22Rv1 (cell line): ENCODE measurements at regions not wholly inside any gene's neighbourhood (a gene's known extent, or its start where the extent isn't known, plus 50 kb on each side); places are given as distances from the start of the nearest gene placed in this dataset.
"Not testable (repeated sequence)": the region's sequence is repeated elsewhere in the genome, so short reads cannot be mapped to it uniquely, and the experiment has no call there.

Source experiments
- H3K27ac ChIP-seq: fragments of 450-650 bp; 2 replicates; pipeline ENCODE4 v1.5.1; 2017
- ZFX ChIP-seq: fragments of 450-650 bp; IDR thresholded peaks from 2 replicates; pipeline ENCODE4 v1.6.1; 2017; ENCODE audit warnings: antibody characterized with exemption, borderline replicate concordance

- not testable (repeated sequence) for H3K27ac ChIP-seq
Measured at GRCh38 chr15:44817797-44818196, 81.5 kb downstream of the TRIM69 start.

DNA sequence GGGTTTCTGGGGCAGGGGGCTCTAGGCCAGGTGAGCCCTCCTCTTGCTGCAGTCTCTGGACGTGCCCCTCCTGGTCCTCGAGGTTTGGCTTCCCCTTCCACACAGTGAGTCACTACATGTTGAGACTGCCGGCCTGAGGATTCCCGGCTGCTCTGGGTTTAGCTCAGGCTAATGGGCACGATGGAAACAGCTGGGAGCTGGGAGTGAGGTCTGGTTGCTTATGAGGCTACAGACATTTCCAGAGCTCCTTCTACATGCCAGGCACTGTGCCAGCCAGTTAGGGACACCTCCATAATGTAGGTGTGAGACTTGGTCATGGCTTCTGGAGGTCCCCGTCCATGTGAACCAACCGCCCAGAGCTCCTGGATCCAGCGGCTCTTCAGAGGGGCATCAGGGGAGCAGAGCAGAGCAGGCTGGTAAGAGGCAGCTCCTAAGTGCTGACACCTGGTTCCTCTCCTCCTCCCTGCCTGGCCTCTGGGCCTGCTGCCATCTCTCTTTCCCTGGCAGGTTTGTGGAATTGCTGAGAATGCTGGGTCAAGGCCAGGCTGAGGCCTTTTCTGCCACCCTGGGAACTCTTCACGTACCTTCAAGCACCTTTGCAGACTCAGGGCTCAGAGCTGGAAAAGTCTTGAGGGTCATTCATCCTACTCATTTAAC is 83.1 kb downstream of the TRIM69 start:
- H3K27ac ChIP-seq, result not testable (repeated sequence)

- H3K27ac ChIP-seq, result not testable (repeated sequence)
Measured at GRCh38 chr15:44820535-44820934, 84.2 kb downstream of the TRIM69 start.

DNA sequence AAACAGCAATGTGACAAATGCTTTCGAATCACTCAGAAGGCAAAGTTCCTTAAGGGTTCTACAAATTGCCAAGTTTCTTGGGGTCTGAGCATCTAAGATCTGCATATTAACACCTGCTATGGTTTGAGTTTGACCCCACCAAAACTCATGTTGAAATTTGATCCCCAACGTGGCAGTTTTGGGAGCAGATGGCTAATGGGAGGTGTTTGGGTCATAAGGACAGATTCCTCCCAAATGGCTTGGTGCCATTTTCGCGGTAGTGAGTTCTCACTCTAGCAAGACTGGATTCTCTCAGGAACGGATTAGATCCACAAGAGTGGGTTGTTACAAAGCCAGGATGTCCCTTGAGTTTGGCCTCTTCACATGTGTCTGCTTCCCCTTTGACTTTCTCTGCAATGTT is 84.6 kb downstream of the TRIM69 start:
- not testable (repeated sequence) for H3K27ac ChIP-seq

GRCh38 chr15:44824277-44825145 is 88.2 kb downstream of the TRIM69 start:
- not testable (repeated sequence) for H3K27ac ChIP-seq

GRCh38 chr15:44826583-44826982 is 90.3 kb downstream of the TRIM69 start:
- not testable (repeated sequence) for H3K27ac ChIP-seq

- H3K27ac ChIP-seq, result not testable (repeated sequence)
Measured at GRCh38 chr15:44828229-44828914, 92.0 kb downstream of the TRIM69 start.

GRCh38 chr15:44829150-44829549 is 92.8 kb downstream of the TRIM69 start:
- H3K27ac ChIP-seq, result not testable (repeated sequence)

- H3K27ac ChIP-seq, result not testable (repeated sequence)
Measured at GRCh38 chr15:44830692-44831408, 94.5 kb downstream of the TRIM69 start.

GRCh38 chr15:44831409-44831741 is 95.0 kb downstream of the TRIM69 start:
- H3K27ac ChIP-seq, result not testable (repeated sequence)

- not testable (repeated sequence) for H3K27ac ChIP-seq
Measured at GRCh38 chr15:44832133-44832532, 95.8 kb downstream of the TRIM69 start.

GRCh38 chr15:44833081-44833480 is 96.8 kb downstream of the TRIM69 start:
- not testable (repeated sequence) for H3K27ac ChIP-seq

- H3K27ac ChIP-seq, result not testable (repeated sequence)
Measured at GRCh38 chr15:44833761-44834160, 97.4 kb downstream of the TRIM69 start.

DNA sequence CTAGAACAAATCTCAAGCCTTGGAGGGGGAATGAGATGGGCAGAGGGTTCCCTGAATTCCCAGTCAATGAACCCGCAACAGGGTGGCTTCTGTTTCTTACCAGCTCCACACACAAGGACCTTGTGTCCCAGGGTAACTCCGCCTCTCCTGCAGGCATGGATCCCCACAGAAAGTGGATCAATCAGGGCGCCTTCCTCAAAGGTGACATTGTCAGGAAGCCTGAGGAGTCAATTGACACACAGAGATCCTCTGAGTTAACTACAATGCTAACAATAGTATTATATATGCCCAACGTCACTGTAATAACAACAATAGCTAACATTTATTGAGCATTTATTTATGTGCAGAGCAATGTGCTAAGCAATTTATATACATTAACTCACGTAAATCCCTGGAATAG is 98.8 kb downstream of the TRIM69 start:
- not testable (repeated sequence) for H3K27ac ChIP-seq

- no peak for TF ChIP-seq ZFX
- no peak overlapping the region for H3K27ac ChIP-seq
Measured at GRCh38 chr15:44836094-44836493, 99.8 kb downstream of the TRIM69 start.

- H3K27ac ChIP-seq, result not testable (repeated sequence)
Measured at GRCh38 chr15:44838929-44839328, 102.6 kb downstream of the TRIM69 start.

GRCh38 chr15:44841762-44842161 is 105.4 kb downstream of the TRIM69 start:
- not testable (repeated sequence) for H3K27ac ChIP-seq

- H3K27ac ChIP-seq, result not testable (repeated sequence)
Measured at GRCh38 chr15:44842883-44843282, 106.6 kb downstream of the TRIM69 start.

DNA sequence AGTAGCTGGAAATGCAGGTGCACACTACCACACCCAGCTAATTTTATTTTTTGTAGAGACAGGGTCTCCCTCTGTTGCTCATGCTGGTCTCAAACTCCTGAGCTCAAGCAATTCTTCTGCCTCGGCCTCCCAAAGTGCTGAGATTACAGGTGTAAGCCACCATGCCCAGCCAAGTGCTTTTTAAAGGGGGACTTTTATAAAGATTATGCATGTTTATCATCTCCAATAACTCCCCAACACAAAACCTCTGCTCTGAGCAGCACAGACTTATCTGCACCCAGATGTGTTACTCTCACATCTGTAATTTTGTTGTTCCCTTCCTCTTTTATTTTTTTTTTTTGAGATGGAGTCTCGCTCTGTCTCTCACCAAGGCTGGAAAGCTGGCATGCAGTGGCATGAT is 108.6 kb downstream of the TRIM69 start:
- H3K27ac ChIP-seq, result not testable (repeated sequence)

DNA sequence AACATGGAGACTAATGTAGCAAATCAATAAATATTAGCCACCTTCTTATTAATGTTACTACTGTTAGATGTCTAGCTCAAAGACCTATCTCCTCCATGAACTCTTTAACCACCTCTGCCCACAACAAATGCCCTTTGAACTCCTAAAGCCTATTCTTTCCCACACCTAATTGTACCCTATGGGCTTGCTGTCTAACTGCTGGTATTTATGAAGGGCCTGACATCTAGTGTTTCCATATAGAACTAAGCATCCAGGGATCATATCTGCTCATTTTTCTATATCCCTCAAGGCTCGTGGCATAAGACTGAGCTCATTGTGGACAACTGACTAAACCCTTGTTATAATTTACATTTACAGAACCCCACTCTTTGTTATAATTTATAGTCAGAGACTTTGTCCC is 109.8 kb downstream of the TRIM69 start:
- H3K27ac ChIP-seq, result not testable (repeated sequence)

- H3K27ac ChIP-seq, result not testable (repeated sequence)
Measured at GRCh38 chr15:44847555-44847954, 108.9 kb upstream of the TERB2 start.

DNA sequence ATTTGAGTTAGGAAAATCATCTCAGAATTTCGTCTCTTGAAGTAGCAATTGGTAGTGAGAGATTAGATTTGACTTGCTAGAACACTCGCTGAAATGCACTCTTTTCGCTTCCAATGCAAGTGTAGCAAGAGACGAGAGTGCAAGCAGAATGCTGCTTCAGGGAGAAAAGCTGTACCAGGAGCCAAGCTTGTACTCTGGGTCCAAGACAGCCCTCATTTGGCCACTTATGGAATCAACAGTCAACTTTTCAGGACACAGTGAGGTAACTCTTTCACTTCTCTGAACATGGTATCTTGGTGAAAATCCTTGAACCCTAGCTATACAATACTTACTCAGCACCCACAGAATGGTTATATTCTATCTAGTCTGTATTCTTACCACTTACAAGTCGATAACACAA is 107.6 kb upstream of the TERB2 start:
- not testable (repeated sequence) for H3K27ac ChIP-seq
